ENCODE measurements at regions not wholly inside any gene's neighbourhood (a gene's known extent, or its start where the extent isn't known, plus 50 kb on each side); places are given as distances from the start of the nearest gene placed in this dataset.

GRCh38 chr16:86405319-86405718 lies 105.0 kb upstream of the FOXF1 start:
- no peak for DNase-seq
- no peaks in the 10 kb centered on the region for H3K9me3 ChIP-seq (ENCODE audit: control insufficient read depth, low read length)
- H3K36me3 ChIP-seq (ENCODE audit: control insufficient read depth, insufficient read depth, low read length) = no peaks in the 10 kb centered on the region
- H3K4me1 ChIP-seq (ENCODE audit: control insufficient read depth, insufficient read depth, low read length, poor library complexity, severe bottlenecking) = no peaks in the 10 kb centered on the region
- H3K27ac ChIP-seq (ENCODE audit: insufficient read depth, low read length, poor library complexity, severe bottlenecking) = no peak overlapping the region
- H3K27me3 ChIP-seq (replicated peaks; ENCODE audit: control insufficient read depth, insufficient read depth, low read length, poor library complexity, severe bottlenecking) = no peaks in the 10 kb centered on the region
- H3K4me3 ChIP-seq (ENCODE audit: insufficient read depth, low read depth, low read length, poor library complexity, severe bottlenecking) = no peak overlapping the region

DNA sequence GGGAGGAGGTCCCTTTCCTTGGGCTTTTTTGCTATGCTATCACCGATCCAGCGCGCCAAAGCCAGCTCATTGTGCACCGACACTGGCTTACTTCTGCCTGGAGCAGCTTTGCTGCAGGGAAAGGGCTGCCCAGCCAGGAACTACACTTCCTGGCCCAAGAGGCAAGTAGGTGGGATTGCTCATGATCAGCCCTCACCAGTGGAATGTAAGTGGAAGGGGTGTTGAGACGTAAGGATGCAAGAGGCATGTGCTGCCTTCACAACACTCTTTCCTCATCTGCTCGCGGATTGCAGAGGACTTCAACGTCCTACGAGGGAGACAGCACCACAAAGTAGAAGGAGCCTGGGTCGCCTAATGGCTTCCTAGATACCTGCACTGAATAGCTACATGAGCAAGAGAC lies 104.3 kb upstream of the FOXF1 start:
- H3K27me3 ChIP-seq (replicated peaks; ENCODE audit: control insufficient read depth, insufficient read depth, low read length, poor library complexity, severe bottlenecking) = no peaks in the 10 kb centered on the region
- no peaks in the 10 kb centered on the region for H3K4me1 ChIP-seq (ENCODE audit: control insufficient read depth, insufficient read depth, low read length, poor library complexity, severe bottlenecking)
- H3K9me3 ChIP-seq (ENCODE audit: control insufficient read depth, low read length) = no peaks in the 10 kb centered on the region
- no peaks in the 10 kb centered on the region for H3K36me3 ChIP-seq (ENCODE audit: control insufficient read depth, insufficient read depth, low read length)
- H3K27ac ChIP-seq (ENCODE audit: insufficient read depth, low read length, poor library complexity, severe bottlenecking) = no peak overlapping the region
- no peak for DNase-seq
- H3K4me3 ChIP-seq (ENCODE audit: insufficient read depth, low read depth, low read length, poor library complexity, severe bottlenecking) = no peak overlapping the region

- Histone ChIP-seq H3K4me1 (ENCODE audit: control insufficient read depth, insufficient read depth, low read length, poor library complexity, severe bottlenecking) (no peaks in the 10 kb centered on the region), H3K36me3 (ENCODE audit: control insufficient read depth, insufficient read depth, low read length) (no peaks in the 10 kb centered on the region), H3K27ac (ENCODE audit: insufficient read depth, low read length, poor library complexity, severe bottlenecking) (no peak overlapping the region), H3K9me3 (ENCODE audit: control insufficient read depth, low read length) (no peaks in the 10 kb centered on the region), H3K4me3 (ENCODE audit: insufficient read depth, low read depth, low read length, poor library complexity, severe bottlenecking) (no peak overlapping the region), H3K27me3 (replicated peaks; ENCODE audit: control insufficient read depth, insufficient read depth, low read length, poor library complexity, severe bottlenecking) (no peaks in the 10 kb centered on the region)
- no peak for DNase-seq
Measured at GRCh38 chr16:86408685-86409084, 101.6 kb upstream of the FOXF1 start.

GRCh38 chr16:86410081-86410480 lies 100.2 kb upstream of the FOXF1 start:
- no peak overlapping the region for H3K27ac ChIP-seq (ENCODE audit: insufficient read depth, low read length, poor library complexity, severe bottlenecking)
- H3K27me3 ChIP-seq (replicated peaks; ENCODE audit: control insufficient read depth, insufficient read depth, low read length, poor library complexity, severe bottlenecking) = no peaks in the 10 kb centered on the region
- no peaks in the 10 kb centered on the region for H3K36me3 ChIP-seq (ENCODE audit: control insufficient read depth, insufficient read depth, low read length)
- no peaks in the 10 kb centered on the region for H3K9me3 ChIP-seq (ENCODE audit: control insufficient read depth, low read length)
- H3K4me3 ChIP-seq (ENCODE audit: insufficient read depth, low read depth, low read length, poor library complexity, severe bottlenecking) = no peak overlapping the region
- H3K4me1 ChIP-seq (ENCODE audit: control insufficient read depth, insufficient read depth, low read length, poor library complexity, severe bottlenecking) = no peaks in the 10 kb centered on the region
- no peak for DNase-seq

- Histone ChIP-seq H3K27ac (ENCODE audit: insufficient read depth, low read length, poor library complexity, severe bottlenecking) (no peak overlapping the region), H3K4me1 (ENCODE audit: control insufficient read depth, insufficient read depth, low read length, poor library complexity, severe bottlenecking) (no peaks in the 10 kb centered on the region), H3K36me3 (ENCODE audit: control insufficient read depth, insufficient read depth, low read length) (no peaks in the 10 kb centered on the region), H3K4me3 (ENCODE audit: insufficient read depth, low read depth, low read length, poor library complexity, severe bottlenecking) (no peak overlapping the region), H3K9me3 (ENCODE audit: control insufficient read depth, low read length) (no peaks in the 10 kb centered on the region), H3K27me3 (replicated peaks; ENCODE audit: control insufficient read depth, insufficient read depth, low read length, poor library complexity, severe bottlenecking) (no peaks in the 10 kb centered on the region)
- no peak for DNase-seq
Measured at GRCh38 chr16:86410529-86410928, 99.8 kb upstream of the FOXF1 start.

DNA sequence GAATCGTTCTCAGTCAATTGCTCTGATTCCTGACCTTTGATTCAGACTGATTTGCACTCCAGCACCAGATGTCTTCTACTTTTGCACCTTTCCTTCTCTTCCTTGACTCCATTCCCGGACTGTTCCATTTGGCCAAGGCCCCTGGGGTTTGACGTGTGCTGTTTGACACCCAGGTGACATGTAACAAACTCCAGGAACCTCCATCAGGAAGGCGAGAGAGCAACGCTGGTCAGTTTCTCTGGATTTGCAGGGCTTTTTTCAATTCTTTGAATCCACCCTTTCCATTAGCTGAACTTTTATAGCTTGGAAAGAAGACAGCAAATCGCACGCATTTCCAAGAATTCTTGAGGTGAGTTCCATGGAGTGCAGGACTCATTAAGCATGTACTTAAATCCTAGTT lies 98.4 kb upstream of the FOXF1 start:
- H3K27me3 ChIP-seq (replicated peaks; ENCODE audit: control insufficient read depth, insufficient read depth, low read length, poor library complexity, severe bottlenecking) = no peaks in the 10 kb centered on the region
- no peaks in the 10 kb centered on the region for H3K4me1 ChIP-seq (ENCODE audit: control insufficient read depth, insufficient read depth, low read length, poor library complexity, severe bottlenecking)
- no peak for DNase-seq
- H3K27ac ChIP-seq (ENCODE audit: insufficient read depth, low read length, poor library complexity, severe bottlenecking) = no peak overlapping the region
- H3K9me3 ChIP-seq (ENCODE audit: control insufficient read depth, low read length) = no peaks in the 10 kb centered on the region
- H3K36me3 ChIP-seq (ENCODE audit: control insufficient read depth, insufficient read depth, low read length) = no peaks in the 10 kb centered on the region
- no peak overlapping the region for H3K4me3 ChIP-seq (ENCODE audit: insufficient read depth, low read depth, low read length, poor library complexity, severe bottlenecking)

DNA sequence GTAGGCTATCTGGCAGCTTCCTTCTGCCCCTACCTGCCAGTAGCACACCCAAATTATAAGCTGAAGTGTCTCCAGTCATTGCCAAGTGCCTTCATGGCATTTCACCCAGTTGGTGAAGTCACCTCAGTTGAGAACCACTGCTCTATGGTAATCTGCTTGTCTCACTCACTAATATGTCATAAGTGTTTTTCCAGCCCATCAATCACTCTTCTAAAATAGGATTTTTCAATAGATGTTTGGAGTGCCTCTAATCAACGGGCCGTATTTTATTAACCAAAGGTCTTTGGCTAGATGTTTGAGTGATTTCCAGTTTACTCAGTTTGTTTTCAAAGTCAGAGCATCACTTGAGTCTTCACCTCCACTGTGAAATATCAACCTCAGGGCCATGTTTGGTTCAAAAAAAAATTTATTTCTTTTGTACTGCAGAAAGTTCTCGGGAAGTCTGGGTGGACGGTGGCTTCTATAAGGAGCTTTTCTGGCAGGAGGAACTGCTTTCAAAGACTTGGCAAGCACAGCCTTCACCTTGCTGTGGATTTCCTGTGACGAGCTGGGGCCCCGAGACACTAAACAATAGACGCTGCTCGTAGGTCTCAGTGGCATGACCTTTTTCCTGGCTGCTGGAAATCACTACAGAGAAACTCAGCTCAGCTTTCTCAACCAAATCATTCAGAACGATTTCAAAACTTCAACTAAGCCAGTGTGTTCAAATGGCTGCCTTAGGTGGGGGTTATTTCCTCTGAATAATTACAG lies 95.2 kb upstream of the FOXF1 start:
- Histone ChIP-seq H3K4me3 (ENCODE audit: insufficient read depth, low read depth, low read length, poor library complexity, severe bottlenecking) (no peak overlapping the region), H3K36me3 (ENCODE audit: control insufficient read depth, insufficient read depth, low read length) (no peaks in the 10 kb centered on the region), H3K27me3 (replicated peaks; ENCODE audit: control insufficient read depth, insufficient read depth, low read length, poor library complexity, severe bottlenecking) (no peaks in the 10 kb centered on the region), H3K4me1 (ENCODE audit: control insufficient read depth, insufficient read depth, low read length, poor library complexity, severe bottlenecking) (no peaks in the 10 kb centered on the region), H3K27ac (ENCODE audit: insufficient read depth, low read length, poor library complexity, severe bottlenecking) (no peak overlapping the region), H3K9me3 (ENCODE audit: control insufficient read depth, low read length) (no peaks in the 10 kb centered on the region)
- no peak for DNase-seq

- H3K27ac ChIP-seq (ENCODE audit: insufficient read depth, low read length, poor library complexity, severe bottlenecking) = no peak overlapping the region
- no peaks in the 10 kb centered on the region for H3K27me3 ChIP-seq (replicated peaks; ENCODE audit: control insufficient read depth, insufficient read depth, low read length, poor library complexity, severe bottlenecking)
- H3K4me3 ChIP-seq (ENCODE audit: insufficient read depth, low read depth, low read length, poor library complexity, severe bottlenecking) = no peak overlapping the region
- H3K36me3 ChIP-seq (ENCODE audit: control insufficient read depth, insufficient read depth, low read length) = no peaks in the 10 kb centered on the region
- no peaks in the 10 kb centered on the region for H3K4me1 ChIP-seq (ENCODE audit: control insufficient read depth, insufficient read depth, low read length, poor library complexity, severe bottlenecking)
- no peaks in the 10 kb centered on the region for H3K9me3 ChIP-seq (ENCODE audit: control insufficient read depth, low read length)
- DNase-seq = no peak
Measured at GRCh38 chr16:86418981-86419380, 91.3 kb upstream of the FOXF1 start.

DNA sequence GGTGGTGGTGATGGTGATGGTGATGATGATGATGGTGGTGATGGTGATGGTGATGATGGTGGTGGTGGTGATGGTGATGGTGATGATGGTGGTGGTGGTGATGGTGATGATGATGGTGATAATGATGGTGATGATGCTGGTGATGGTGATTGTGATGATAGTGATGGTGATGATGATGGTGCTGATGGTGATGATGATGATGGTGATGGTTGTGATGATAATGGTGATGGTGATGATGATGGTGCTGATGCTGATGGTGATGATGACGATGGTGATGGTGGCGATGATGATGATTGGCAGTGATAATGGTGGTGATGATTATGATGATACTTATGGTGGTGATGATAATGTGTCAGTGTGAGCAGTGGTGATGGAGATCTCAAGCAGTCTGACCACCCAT lies 90.8 kb upstream of the FOXF1 start:
- H3K27ac ChIP-seq (ENCODE audit: insufficient read depth, low read length, poor library complexity, severe bottlenecking) = no peak overlapping the region
- H3K27me3 ChIP-seq (replicated peaks; ENCODE audit: control insufficient read depth, insufficient read depth, low read length, poor library complexity, severe bottlenecking) = no peaks in the 10 kb centered on the region
- DNase-seq = no peak
- no peaks in the 10 kb centered on the region for H3K9me3 ChIP-seq (ENCODE audit: control insufficient read depth, low read length)
- no peaks in the 10 kb centered on the region for H3K4me1 ChIP-seq (ENCODE audit: control insufficient read depth, insufficient read depth, low read length, poor library complexity, severe bottlenecking)
- H3K36me3 ChIP-seq (ENCODE audit: control insufficient read depth, insufficient read depth, low read length) = no peaks in the 10 kb centered on the region
- no peak overlapping the region for H3K4me3 ChIP-seq (ENCODE audit: insufficient read depth, low read depth, low read length, poor library complexity, severe bottlenecking)

DNA sequence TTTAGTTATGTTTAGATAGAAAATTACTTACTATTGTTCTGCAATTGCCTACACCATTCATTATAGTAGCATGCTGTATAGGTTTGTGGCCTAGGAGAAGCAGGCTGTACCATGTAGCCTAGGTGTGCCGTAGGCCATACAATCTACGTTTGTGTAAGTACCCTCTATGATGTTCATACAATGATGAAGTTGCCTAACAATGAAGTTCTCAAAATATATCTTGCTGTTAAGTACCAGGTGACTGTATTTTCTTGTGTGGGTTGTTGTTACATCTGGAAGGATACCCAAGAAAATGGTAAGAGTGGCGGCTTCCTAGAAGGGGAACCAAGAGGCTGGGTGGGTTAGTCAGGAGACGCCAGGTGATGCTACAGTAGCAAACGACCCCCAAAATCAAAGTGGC lies 88.3 kb upstream of the FOXF1 start:
- H3K9me3 ChIP-seq (ENCODE audit: control insufficient read depth, low read length) = no peaks in the 10 kb centered on the region
- no peak for DNase-seq
- no peak overlapping the region for H3K4me3 ChIP-seq (ENCODE audit: insufficient read depth, low read depth, low read length, poor library complexity, severe bottlenecking)
- no peak overlapping the region for H3K27ac ChIP-seq (ENCODE audit: insufficient read depth, low read length, poor library complexity, severe bottlenecking)
- H3K27me3 ChIP-seq (replicated peaks; ENCODE audit: control insufficient read depth, insufficient read depth, low read length, poor library complexity, severe bottlenecking) = no peaks in the 10 kb centered on the region
- H3K36me3 ChIP-seq (ENCODE audit: control insufficient read depth, insufficient read depth, low read length) = no peaks in the 10 kb centered on the region
- H3K4me1 ChIP-seq (ENCODE audit: control insufficient read depth, insufficient read depth, low read length, poor library complexity, severe bottlenecking) = no peaks in the 10 kb centered on the region
